ENCODE measurements at regions not wholly inside any gene's neighbourhood (a gene's known extent, or its start where the extent isn't known, plus 50 kb on each side); places are given as distances from the start of the nearest gene placed in this dataset.

DNA sequence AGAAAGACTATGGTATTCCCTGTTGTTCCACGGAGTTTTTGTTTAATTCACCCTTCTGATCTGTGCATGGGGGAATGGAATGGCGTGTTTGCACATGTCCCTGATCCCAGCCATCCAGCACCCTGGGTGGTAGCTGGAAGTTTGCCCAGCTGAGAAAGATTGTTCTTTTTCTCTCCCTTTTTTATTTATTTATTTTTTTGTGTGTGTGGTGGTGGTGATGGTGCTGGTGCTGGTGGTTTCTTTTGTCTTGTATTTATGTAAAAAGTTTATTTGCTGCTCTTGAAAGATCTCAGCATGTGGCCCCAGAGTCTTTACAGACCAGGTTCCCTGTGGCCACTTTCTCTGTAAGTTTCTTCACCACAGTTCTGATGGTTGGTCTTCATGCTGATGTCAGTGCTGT lies 372.6 kb downstream of the UTRN start:
- TF ChIP-seq EZH2 (optimal IDR thresholded peaks at IDR 0.05; ENCODE audit: low read depth, low read length) (no peak), CTCF (IDR thresholded peaks at IDR 0.05; ENCODE audit: low read length) (no peak), EZH2phosphoT487 (IDR thresholded peaks at IDR 0.05; ENCODE audit: low read length) (no peak)
